IMR-90 (cell line): ENCODE measurements at regions not wholly inside any gene's neighbourhood (a gene's known extent, or its start where the extent isn't known, plus 50 kb on each side); places are given as distances from the start of the nearest gene placed in this dataset.

ENCODE experiments used
- BHLHE40 ChIP-seq: fragments of 150-350 bp; IDR thresholded peaks from 2 replicates; pipeline ENCODE4 v1.6.1; 2016; ENCODE audit warnings: mild to moderate bottlenecking, low read depth, low read length
- CEBPB ChIP-seq: IDR thresholded peaks from 2 replicates; pipeline ENCODE4 v1.6.1; 2012; ENCODE audit warnings: low read depth, low read length, improper control_type of control experiment
- CTCF ChIP-seq: conservative IDR thresholded peaks from 2 replicates; pipeline ENCODE4 v1.5.1; 2012; ENCODE audit warnings: mild to moderate bottlenecking, low read depth, low read length, improper control_type of control experiment
- ELK1 ChIP-seq: fragments of 150-350 bp; IDR thresholded peaks from 2 replicates; pipeline ENCODE4 v1.6.1; 2016; ENCODE audit warnings: low read depth, mild to moderate bottlenecking, low read length, moderate library complexity, borderline replicate concordance
- MAFK ChIP-seq: IDR thresholded peaks from 2 replicates; pipeline ENCODE4 v1.6.1; 2012; ENCODE audit warnings: low read depth, low read length, improper control_type of control experiment
- MAZ ChIP-seq: IDR thresholded peaks from 2 replicates; pipeline ENCODE4 v1.6.1; 2012; ENCODE audit warnings: low read depth, mild to moderate bottlenecking, low read length, improper control_type of control experiment, moderate library complexity, borderline replicate concordance
- MXI1 ChIP-seq: IDR thresholded peaks from 2 replicates; pipeline ENCODE4 v1.6.1; 2012; ENCODE audit warnings: low read depth, mild to moderate bottlenecking, low read length, moderate library complexity, borderline replicate concordance
- NFE2L2 ChIP-seq: fragments of 150-350 bp; IDR thresholded peaks from 2 replicates; pipeline ENCODE4 v1.6.1; 2016; ENCODE audit warnings: low read depth, mild to moderate bottlenecking, low read length
- POLR2A ChIP-seq: IDR thresholded peaks from 2 replicates; pipeline ENCODE4 v1.6.1; 2012; ENCODE audit warnings: mild to moderate bottlenecking, low read depth, low read length
- RAD21 ChIP-seq: IDR thresholded peaks from 2 replicates; pipeline ENCODE4 v1.6.1; 2012; ENCODE audit warnings: low read length, improper control_type of control experiment
- RCOR1 ChIP-seq: IDR thresholded peaks from 2 replicates; pipeline ENCODE4 v1.6.1; 2012; ENCODE audit warnings: mild to moderate bottlenecking, low read length, improper control_type of control experiment; ENCODE audit not compliant: insufficient replicate concordance
- RFX5 ChIP-seq: IDR thresholded peaks from 2 replicates; pipeline ENCODE4 v1.8.0; 2012; ENCODE audit warnings: low read depth, mild to moderate bottlenecking, low read length, moderate library complexity
- SMC3 ChIP-seq: fragments of 150-350 bp; IDR thresholded peaks from 2 replicates; pipeline ENCODE4 v1.6.1; 2016; ENCODE audit warnings: low read depth, mild to moderate bottlenecking, antibody characterized with exemption, low read length, moderate library complexity
- USF2 ChIP-seq: fragments of 150-350 bp; IDR thresholded peaks from 2 replicates; pipeline ENCODE4 v1.6.1; 2017; ENCODE audit warnings: mild to moderate bottlenecking, antibody characterized with exemption, low read length, low read depth

- TF ChIP-seq RAD21 (no peak), CTCF (no peak), RCOR1 (no peak), MAZ (no peak), MXI1 (no peak), ELK1 (no peak), POLR2A (no peak), USF2 (no peak), BHLHE40 (no peak), CEBPB (no peak), SMC3 (no peak), RFX5 (no peak), MAFK (no peak), NFE2L2 (no peak)
Measured at GRCh38 chr2:138190999-138191398, 226.7 kb downstream of the HNMT start.
